ENCODE measurements at regions not wholly inside any gene's neighbourhood (a gene's known extent, or its start where the extent isn't known, plus 50 kb on each side); places are given as distances from the start of the nearest gene placed in this dataset.

- no peak for DNase-seq
These were observed 609.2 kb upstream of the NXPH2 start for GRCh38 chr2:139389391-139389790.

GRCh38 chr2:139386401-139386800, 606.2 kb upstream of the NXPH2 start:
- DNase-seq, result no peak

- no peak for DNase-seq
These were observed 603.3 kb upstream of the NXPH2 start for GRCh38 chr2:139383532-139383931.

DNA sequence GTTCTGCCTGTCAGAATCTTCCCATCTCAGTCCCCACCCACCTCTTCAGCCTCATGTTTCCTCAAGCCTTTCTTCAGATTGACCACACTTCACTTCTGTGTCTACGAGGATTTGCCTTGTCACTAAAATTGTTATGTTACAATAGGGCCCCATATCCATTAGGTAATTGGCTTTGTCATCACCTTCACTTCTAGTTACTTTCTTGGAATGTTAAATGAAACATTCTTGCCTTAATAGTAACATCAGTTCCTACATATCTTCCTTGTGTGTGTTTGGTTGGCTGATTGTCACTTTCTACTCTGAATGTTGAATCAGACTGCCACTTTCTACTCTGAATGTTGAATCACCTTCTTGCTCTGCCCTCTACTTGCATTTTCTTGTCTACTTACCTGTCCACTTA, 599.9 kb upstream of the NXPH2 start:
- no peak for DNase-seq

- DNase-seq, result no peak
These were observed 598.2 kb upstream of the NXPH2 start for GRCh38 chr2:139378373-139378772.

GRCh38 chr2:139374296-139374850, 594.2 kb upstream of the NXPH2 start:
- no peak for DNase-seq

GRCh38 chr2:139369423-139370409, 589.5 kb upstream of the NXPH2 start:
- DNase-seq, result no peak

GRCh38 chr2:139367416-139367815, 587.2 kb upstream of the NXPH2 start:
- no peak for DNase-seq

DNA sequence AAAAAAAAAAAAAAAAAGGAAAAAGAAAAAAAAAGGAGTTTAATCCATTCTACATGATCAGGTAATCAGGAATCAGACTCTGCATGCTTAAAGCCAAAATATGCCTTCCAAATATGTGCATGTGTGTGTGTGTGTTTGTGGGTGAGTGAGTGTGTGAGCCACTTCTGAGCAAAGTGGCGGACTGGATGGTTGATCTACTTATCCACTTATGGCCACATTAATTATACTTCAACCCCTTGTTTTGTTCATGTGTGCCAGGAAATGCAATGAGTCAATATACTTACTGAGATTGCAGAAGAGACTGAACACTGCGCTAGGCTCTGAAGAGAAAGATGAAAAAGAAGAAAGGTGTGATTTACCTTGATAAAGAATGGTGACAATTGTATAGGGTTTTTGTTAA, 586.5 kb upstream of the NXPH2 start:
- peak; percentile 84 for DNase-seq

DNA sequence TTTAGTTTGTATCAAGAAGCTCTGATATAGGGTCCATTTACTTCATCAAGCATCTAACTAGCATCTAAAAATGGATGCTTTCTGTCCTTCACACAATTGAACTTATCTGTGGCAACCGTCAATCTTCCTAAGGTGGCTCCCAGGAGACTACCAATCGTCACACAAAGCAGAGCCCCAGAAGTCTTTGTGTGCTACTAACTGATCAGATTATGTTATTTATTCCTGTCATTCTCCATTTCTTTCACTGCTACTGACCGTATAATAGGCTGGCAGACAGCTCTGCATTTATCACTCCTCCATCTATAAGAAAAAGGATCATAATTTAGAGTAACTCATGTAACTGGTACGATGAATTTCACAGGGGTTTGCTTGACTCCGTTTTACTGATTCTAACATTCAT, 585.0 kb upstream of the NXPH2 start:
- DNase-seq, result no peak

- no peak for DNase-seq
These were observed 580.5 kb upstream of the NXPH2 start for GRCh38 chr2:139360654-139361053.

DNA sequence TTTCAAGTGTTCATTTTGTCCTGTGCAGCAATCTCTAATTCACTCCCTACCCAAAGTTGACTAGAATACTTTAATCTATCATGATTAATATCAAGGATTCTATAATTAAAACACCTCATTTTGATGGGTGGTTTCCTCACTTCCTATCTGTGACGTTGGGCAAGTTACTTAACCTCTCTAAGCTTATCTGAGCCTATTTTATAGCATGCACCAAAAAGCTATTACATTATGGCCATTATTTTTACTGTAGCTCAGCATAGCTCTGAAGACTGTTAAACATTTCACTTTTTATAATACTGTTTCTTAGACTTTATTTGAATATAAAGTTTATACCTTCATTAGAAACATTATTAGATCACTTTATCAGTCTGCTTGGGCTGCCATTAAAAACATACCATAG, 579.6 kb upstream of the NXPH2 start:
- DNase-seq, result no peak

DNA sequence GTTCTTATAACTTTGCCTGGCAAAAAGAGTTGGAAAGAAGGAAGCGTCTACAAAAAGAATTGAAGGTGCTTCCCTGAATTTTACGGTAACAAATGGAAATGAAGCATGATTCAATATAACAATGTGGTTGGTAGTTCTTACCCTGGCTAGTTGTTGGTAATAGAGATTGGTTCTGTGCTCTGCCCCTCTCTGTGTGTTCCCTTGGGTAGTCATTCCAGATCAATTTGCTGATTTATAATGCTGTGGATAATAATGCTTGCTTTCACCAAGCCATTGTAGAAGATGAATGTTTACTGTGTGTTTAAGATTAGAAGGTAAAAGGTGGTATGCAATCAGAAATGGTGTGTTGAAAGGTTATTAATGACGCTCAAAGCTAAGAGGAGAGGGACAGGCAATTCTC, 577.8 kb upstream of the NXPH2 start:
- DNase-seq, result no peak

GRCh38 chr2:139354518-139354917, 574.3 kb upstream of the NXPH2 start:
- peak; percentile 16 for DNase-seq

DNA sequence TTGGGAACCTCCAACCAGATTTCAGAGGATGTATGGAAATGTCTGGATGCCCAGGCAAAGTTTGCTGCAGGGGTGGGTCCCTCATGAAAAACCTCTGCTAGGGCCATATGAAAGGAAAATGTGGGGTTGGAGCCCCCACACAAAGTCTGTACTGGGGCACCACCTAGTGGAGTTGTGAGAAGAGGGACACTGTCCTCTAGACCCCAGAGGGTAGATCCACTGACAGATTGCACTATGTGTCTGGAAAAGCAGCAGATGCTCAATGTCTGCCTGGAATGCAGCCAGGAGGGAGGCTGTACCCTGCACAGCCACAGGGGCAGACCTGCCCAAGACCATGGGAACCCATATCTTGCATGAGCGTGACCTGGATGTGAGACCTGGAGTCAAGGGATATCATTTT, 573.7 kb upstream of the NXPH2 start:
- no peak for DNase-seq

- DNase-seq, result no peak
These were observed 537.1 kb upstream of the NXPH2 start for GRCh38 chr2:139317259-139317658.

GRCh38 chr2:139314059-139314458, 533.9 kb upstream of the NXPH2 start:
- no peak for DNase-seq

DNA sequence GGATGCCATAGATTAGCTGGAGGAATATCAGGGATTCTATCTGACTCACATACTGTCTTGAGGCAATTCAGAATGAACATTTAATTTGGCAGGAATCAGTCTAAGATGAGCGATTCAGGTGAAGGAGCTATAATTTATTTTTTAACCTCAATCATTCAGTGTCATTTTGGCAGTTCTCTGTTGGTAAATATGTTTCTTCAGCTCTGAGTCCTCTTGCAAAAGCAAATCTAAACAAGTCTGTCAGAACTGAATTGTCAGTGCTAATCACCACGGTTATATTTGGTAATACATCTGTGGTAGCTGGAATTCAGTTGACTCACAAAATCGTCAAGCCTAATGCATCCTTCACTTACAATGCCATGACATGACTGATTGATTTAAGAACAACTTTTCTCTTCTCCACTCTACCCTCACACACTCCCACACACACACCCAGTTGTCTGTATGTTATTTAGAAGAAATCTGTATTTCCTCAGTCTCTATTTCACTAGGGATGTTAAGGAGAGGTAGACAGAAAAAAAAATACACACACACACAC, 516.6 kb upstream of the NXPH2 start:
- no peak for DNase-seq

DNA sequence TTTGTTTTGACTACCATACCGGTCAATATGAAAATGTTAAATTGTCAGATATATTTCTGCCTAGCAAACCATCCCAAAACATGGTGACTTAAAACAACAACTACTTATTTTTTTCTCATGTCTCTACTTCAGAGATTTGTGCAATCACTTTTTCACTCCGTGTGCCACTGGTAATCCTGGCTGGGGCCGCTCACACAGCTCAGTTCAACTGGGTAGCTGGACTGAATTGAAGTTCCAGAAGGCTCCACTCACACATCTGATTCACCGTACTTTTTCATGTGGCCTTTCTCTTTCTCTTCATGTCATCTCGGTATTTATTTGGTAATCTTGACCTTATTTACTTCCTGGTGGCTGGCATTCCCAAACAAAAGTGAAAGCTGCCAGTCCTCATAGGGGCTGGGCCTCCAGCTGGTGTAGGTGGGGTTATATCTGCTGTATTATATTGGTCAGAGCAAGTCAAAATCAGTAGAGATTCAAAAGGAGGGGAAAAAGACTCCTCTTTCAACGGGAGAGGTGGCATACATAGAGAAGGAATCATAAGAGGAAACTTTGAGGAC, 513.9 kb upstream of the NXPH2 start:
- DNase-seq, result no peak

DNA sequence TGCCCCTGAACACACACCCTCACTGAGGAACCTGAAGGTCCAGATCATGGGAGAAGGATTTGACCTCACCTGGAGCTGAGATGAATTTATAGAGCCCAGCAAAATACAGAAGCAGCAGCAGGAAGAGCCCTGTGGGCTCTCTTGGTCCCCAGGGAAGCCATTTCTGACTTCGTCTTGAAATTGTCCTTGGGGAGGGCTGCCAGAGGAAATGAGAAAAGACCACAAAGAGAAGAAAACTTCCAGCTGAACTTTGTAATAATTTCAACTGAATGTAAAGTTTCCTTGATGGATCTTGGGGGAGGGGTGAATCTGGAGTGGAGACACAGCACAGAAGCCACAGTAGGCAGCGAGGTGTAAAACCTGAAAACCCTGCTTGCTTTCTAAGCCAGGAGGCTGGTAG, 500.9 kb upstream of the NXPH2 start:
- no peak for DNase-seq

DNA sequence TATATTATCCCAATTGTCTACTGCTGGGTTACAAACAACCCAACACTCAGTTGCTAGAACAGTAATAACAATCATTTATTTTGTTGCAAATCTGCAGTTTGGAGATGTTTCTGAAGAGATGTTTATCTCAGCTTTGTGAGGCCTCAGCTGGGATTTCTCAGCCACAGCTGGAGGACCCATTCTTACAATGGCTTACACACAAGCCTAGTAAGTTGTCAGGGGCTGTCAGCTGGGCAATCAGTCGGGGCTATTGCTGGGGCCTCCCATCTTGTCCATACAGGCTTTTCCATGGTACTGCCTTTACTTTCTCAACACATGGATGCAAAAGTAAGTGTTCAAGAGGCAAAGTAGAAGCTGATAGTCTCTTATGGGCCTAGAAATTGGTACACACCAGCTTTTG, 491.7 kb upstream of the NXPH2 start:
- DNase-seq, result no peak

- DNase-seq, result no peak
These were observed 491.0 kb upstream of the NXPH2 start for GRCh38 chr2:139271149-139271548.

DNA sequence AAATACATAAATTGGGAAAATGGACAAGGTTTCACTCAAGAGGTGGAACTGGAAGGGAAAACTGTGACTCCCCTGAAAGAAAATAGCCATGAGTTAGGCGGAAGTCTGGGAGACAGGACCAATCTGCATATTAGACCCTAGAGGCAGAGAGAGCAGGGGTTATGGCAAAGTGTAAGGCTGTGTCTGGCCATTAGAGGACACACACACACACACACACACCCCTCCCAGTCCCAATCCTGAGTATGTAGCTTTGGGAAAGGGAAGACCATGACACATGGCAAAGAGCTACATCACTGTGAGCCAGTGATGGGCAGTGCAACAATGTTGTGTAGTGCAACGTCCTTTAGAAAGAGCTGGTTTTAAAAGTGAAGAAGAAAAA, 479.9 kb upstream of the NXPH2 start:
- DNase-seq, result no peak

DNA sequence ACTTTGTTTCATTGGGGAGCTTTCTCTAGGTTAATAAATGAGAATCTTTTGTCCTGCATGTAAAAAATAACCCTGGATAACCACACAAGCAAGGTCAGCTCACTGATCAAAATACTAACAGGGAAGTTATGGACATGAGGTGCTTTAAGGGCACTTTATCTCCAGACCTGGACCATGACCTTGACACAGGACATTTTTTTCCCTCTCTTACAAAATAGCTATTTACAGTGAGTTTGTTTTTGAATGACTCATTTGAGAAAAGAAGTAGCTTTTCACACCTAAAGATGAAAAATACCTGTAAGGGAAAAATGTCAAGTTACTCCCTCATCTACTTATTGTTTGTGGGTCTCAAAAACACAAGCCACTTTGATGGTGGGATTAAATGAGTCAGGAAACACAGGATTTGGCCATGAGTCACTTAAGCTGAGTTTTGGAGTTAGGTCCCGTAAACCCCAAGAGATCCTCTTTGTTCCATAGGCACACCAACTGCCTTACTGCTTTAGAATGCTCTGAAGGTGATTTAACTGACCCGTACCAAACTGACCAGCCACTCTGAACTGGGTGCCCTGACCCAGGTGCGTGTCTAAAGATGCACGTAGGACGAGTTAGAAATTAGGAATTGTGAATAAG, 479.3 kb upstream of the NXPH2 start:
- DNase-seq, result no peak
